T follicular helper cell (primary cell): ENCODE measurements at regions not wholly inside any gene's neighbourhood (a gene's known extent, or its start where the extent isn't known, plus 50 kb on each side); places are given as distances from the start of the nearest gene placed in this dataset.
"Not testable (repeated sequence)": the region's sequence is repeated elsewhere in the genome, so short reads cannot be mapped to it uniquely, and the experiment has no call there.

Experiments used
- DNase-seq: peaks from one replicate; pipeline ENCODE4 v3.0.0-alpha.2; 2020; ENCODE audit warnings: low read depth

DNA sequence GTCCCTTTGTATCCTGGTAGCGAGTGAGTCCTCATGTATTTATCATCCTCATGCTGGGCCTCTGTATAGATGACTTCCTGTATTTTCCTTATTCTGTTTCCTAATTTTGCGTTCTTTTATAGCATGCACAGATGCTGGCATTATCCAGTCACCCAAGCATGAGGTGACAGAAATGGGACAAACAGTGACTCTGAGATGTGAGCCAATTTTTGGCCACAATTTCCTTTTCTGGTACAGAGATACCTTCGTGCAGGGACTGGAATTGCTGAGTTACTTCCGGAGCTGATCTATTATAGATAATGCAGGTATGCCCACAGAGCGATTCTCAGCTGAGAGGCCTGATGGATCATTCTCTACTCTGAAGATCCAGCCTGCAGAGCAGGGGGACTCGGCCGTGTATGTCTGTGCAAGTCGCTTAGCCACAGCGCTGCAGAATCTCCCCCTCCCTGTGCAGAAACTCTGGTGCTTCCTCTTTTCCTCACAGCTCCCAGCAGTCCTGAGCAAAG, 183.1 kb upstream of the PRSS58 start:
- DNase-seq = no peak

DNA sequence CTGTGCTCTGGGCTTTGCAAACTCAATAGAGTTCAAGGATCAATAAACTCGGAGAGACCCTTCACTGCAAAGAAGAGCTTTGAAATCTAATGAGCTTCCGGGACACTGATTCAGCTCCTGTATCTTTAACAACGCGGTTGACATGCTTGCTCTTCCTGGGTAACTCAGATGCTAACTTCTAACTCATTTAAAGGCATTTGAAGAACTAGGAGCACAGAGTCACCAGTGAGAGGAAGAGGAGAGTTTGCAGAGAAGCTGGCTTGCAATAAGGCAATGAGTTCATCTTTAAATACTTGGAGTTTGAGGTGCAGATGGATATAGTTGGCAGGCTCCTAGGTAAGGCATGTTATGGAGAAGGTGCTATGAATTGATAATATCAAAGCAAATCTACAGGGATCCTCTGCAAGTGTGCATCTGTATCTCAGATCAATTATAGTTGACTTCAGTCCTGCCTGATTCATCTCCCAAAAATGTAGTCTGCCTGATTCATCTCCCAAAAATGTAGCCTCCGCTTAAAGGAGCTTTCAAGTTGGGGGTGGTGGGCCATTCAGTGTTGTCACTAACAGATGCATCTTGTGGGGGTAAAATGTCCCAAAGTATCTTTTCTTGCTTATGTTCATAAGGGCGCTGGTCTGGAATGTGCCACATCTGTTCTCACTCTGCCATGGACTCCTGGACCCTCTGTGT, 182.5 kb upstream of the PRSS58 start:
- DNase-seq = no peak

DNA sequence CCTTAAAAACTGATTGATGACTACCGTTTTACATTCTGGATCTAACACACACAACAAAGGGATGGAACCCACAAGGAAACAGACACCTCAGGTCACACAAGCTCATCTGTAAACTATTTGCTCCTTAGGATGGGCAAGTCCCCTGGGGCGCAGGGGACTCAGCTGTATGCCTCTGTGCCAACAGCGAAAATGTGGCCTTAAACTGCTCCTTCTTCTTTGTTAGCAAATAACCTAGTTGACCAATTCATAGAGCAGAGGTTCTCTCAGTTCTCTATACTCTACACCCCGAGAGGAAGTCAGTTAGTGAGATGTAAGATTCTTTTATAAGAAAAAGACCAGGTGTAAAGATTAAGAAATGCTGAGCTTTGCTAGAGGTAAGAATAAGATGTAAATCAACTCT, 181.9 kb upstream of the PRSS58 start:
- DNase-seq = no peak

DNA sequence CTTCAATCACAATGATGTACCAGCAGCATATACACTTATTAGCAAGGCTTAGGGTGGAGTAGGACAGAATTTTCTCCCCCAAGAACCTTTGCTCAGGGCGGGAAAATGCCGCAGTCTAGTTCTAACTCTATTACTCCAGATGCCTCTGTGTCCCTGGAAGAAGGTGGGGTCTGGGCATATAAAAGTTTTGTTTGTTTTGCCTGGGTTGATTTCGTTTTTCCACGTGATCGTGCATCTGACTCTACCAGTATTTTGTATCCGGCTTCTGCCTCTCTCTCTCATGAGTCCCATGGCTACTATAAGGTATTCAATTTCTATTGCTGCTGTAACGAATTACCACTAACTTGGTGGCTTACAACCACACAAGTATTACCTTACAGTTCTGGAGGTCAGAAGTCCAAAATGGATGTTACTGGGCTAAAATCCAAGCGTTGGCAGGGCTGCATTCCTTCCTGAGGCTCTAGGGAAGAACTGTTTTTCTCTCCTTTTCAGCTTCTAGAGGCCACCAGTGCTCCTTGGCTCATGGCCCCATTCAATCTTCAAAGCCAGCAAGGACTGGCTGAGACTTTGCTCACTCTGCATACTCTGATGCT, 181.2 kb upstream of the PRSS58 start:
- DNase-seq = no peak

DNA sequence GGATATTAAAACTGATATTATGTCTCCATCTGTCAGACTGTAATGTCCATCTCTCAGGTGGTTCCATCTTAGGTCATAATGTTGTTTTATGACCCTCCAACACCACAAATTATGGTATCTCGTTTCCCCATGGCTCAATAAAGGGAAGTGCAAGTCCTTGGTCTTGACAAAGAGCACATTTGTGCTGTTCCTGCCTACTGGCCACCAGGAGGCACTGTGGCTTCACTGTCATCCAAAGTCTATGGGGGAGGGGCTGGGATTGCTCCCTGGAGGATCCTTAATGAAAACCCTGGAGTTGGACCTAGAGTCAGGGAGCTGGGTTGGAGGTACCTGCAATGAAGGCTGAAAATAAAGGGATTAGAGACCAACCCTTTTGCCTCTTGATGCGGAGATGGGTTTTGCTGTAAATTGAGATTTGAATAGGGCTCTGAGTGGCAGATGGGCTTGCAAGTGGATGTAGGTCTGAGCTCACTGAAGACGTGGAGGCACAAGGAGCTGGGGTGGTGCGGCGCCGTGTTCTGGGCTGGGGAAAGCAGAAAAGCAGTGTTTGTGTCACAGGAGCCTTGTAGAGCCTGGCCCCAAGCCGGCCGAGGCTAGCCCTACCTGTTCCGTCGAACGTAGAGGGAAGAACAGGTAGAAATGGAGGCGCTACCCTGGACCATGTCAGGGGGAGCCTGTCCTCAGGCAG, 180.5 kb upstream of the PRSS58 start:
- no peak for DNase-seq

DNA sequence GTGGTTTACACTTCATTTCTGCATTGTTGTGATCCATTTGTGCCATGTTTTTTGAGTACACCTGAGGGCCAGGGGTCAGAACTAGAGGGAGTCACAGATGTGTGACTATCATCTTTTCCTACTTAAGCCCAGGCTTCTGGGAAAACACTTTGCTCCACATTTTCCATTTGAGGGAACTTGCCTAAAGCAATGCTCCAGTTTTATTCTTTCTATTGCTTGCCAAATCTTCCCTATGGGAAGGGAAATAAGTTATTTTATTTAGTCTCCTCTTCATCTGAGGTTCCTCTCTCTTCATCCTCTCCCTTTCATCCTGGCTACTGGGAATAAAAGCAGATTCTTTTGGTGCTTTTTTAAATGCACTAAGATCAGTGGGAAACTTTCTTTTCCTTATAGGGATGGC, 179.9 kb upstream of the PRSS58 start:
- DNase-seq = no peak

DNA sequence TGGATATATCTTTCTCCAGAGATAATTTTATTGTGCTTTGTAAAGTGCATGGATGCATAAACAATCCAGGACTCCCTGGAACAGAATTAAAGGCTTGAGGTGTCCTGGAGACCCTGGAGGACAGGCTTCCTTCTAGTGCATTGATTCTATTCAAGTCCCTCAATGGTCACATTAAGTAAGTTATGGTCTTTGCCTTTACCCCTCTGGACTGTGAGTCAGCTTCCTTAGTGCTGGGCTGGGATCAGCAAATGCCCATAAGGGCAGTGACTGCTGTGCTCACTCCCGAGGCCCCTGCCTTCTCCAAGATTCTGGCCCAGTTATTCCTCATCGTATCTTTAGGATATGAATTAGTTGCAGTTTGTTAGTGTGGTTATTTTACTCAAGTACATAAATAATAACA, 178.7 kb upstream of the PRSS58 start:
- no peak for DNase-seq

DNA sequence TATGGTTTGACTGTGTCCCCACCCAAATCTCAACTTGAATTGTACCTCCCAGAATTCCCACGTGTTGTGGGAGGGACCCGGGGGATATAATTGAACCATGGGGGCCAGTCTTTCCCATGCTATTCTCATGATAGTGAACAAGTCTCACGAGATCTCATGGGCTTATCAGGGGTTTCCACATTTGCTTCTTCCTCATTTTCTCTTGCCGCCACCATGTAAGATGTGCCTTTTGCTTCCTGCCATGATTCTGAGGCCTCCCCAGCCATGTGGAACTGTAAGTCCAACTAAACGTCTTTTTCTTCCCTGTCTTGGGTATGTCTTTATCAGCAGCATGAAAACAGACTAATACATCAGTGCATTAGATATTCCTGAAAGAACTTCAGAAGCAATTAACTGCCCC, 177.7 kb upstream of the PRSS58 start:
- not testable (repeated sequence) for DNase-seq

DNA sequence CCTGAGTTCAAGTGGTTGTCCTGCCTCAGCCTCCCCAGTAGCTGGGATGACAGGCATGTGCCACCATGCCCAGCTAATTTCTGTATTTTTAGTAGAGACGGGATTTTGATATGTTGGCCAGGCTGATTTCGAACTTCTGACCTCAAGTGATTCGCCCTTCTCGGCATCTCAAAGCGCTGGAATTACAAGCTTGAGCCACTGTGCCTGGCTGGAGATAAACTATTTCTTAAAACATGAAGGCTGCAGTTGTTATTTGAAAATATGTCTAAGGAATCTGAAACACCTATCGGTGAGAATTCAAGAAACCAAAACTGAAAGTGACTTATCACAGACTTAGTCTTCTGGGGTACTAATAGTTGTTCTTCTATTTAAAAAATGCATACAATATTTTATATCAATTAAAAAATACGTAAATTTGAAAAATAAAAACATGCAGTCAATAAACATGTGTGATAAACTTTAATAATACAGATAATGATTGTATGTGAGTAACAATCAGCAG, 176.9 kb upstream of the PRSS58 start:
- DNase-seq = no peak

DNA sequence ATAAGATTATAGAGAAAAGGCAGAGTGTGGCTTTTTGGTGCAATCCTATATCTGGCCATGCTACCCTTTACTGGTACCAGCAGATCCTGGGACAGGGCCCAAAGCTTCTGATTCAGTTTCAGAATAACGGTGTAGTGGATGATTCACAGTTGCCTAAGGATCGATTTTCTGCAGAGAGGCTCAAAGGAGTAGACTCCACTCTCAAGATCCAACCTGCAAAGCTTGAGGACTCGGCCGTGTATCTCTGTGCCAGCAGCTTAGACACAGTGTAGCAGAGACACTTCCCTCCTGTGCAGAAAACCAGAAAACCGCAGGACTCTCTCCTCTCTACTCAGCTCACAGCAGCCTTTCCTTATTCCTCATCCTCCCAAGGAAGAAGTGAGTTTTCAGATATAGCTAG, 176.3 kb upstream of the PRSS58 start:
- DNase-seq = not testable (repeated sequence)

DNA sequence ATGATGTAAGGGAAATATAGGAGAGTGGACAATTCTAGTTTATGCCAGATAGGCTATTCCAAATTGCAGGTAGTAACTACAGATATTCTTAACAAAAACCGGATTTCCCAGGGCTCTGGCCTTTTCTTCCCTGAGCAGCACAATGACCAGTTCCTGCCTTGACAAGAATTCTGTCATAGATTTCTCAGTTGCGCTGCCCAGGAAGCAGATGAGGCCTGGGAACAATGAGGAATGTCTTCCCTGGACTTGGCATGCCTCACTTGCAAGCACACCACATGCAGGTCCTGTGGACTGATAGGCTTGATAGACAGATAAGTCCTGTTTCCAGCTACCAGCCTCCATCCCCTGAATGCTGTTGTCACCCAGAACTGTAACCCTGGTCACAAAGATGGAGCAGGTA, 174.5 kb upstream of the PRSS58 start:
- no peak for DNase-seq

DNA sequence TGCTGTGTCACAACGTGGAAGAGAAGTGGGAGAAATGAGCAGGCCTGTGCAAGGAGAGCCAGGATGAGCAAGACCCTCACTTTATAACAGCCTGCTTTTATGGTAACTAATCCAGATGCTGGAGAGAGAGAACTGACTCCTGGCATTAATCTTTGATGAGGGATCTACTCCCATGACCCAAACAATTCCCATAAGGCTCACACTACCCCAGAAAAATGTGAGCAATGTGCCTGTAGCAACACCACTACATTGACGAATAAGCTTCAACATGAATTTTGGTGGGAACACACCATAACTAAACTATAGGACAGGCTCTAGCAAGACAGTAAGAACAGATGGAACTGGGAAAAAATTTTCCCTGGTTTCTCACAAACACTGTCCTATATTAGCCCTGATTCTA, 173.6 kb upstream of the PRSS58 start:
- no peak for DNase-seq

DNA sequence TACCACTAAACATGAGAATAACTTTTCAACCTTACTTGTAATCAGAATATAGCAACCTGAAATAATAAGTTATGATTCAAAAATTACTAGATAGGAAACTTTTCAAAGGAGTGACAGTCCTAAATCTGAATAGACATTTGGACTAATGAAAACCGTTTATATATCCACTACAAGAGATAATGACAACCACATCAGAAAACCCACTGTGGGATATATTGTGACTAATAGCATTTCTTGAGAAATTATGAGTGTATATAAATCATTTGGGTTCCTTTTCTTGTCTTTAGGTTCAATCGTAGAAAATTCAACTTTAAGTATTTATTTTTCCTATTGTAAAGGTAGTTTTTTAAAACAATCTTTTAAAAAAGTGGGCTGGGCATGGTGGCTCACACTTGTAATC, 170.2 kb upstream of the PRSS58 start:
- DNase-seq = no peak

DNA sequence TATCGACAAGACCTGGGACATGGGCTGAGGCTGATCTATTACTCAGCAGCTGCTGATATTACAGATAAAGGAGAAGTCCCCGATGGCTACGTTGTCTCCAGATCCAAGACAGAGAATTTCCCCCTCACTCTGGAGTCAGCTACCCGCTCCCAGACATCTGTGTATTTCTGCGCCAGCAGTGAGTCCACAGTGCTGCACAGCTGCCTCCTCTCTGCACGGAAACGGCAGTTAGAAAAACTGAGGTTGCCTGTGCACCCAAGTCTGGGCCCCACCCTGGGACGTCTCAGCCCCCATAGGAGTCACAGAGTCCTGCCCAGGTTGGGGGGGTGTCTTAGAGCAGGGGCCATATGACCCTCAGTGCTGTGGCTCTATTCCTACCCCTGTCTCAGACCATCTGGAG, 167.4 kb upstream of the PRSS58 start:
- no peak for DNase-seq

DNA sequence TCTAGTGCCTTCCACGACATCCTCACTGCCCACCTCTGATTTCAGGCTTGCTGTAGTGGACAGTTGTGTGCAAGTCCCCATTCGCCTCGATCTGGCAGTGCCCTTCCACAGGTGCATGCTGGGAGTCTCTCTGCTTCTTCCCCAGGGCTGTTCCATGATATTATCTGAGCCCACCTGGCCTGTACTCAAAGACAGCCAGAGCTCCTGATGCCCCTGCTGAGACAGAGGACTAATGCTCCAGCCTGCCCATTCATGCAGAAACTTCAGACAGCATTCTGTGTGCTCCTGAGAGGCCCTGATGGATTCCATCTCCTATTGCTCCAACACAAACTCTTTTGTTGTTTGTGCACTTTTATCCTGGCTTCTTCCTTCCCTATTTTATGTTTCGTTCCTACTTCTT, 164.8 kb upstream of the PRSS58 start:
- no peak for DNase-seq

DNA sequence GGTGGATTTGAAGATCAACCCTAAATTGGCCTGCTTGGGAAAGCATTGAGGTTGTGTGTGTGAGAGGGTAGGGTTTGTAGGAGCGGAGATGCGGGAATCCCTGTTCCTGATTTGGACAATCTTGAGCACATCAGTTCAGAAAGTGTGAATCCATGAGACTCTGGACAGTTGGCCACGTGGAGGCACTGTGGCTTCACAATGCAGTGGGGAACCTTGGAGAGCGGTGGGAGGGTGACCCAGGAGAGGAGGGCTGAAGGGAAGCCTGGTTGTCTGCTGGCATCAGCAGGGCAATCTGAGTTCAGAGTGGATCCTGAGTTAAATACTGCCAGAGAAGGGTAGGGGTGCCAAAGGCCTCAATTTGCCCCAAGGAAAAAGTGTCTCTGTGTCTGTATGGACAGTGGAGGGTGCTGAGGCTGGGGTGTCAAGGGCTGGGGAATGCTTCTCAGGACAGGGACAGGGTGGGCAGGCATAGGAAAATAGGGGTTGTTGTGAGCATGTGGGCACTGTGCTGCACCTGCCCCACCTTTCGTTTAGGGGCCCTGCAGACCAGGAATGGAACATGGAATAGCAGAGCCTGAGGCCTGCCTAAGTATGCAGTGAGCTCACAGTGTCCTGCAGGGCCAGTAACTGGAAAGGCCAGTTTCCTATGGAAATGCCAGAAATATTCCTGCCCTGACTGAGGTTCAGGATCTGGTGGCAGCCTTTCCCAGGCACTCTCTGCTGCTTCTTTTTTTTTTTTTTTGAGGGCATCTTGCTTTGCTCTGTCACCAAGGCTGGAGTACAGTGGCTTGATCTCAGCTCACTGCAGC, 162.9 kb upstream of the PRSS58 start:
- no peak for DNase-seq

DNA sequence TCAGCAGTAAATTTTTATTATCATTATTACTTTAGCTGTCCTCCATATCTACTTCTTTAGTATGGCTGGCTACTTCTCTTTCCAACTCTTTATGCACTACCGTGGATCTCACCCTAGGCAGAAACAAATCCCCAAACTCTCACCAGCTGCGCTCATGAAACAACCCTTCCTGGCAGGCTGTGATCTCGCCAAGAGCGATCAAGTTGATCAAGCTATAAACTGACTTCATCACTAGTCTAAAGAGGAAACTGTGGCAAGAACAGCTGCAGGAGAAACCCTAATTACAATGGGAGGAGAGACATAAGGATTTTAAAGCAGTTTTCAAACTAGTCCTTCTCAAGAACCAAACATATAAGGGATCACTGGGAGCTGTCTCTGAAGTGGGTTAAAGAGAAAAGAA, 160.5 kb upstream of the PRSS58 start:
- no peak for DNase-seq

DNA sequence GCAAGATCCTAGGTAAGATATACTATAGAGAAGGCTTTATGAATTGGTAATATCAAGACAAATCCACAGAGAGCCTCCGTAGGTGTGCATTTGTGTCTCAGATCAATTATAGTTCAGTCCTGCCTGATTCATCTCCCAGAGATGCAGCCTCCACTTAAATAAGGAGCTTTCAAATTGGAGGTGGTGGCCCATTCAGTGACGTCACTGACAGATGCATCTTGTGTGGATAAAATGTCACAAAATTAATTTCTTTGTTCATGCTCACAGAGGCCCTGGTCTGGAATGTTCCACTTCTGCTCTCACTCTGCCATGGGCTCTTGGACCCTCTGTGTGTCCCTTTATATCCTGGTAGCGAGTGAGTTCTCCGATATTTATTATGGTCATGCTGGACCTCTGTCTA, 157.1 kb upstream of the PRSS58 start:
- no peak for DNase-seq

DNA sequence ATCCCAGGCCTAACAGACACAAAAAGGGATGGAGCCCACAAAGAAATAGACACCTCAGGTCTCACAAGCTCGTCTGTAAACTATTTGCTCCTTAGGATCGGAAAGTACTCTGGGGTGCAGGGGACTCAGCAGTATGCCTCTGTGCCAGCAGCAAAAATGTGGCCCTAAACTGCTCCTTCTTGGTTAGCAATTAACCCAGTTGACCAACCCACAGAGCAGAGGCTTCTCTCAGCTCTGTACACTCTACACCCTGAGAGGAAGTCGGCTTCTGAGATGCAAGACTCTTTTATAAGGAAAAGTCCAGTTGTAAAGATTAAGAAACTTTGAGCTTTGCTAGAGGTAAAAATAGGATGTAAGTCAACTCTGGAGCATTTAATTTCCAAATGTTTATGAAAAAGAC, 156.3 kb upstream of the PRSS58 start:
- DNase-seq = no peak

DNA sequence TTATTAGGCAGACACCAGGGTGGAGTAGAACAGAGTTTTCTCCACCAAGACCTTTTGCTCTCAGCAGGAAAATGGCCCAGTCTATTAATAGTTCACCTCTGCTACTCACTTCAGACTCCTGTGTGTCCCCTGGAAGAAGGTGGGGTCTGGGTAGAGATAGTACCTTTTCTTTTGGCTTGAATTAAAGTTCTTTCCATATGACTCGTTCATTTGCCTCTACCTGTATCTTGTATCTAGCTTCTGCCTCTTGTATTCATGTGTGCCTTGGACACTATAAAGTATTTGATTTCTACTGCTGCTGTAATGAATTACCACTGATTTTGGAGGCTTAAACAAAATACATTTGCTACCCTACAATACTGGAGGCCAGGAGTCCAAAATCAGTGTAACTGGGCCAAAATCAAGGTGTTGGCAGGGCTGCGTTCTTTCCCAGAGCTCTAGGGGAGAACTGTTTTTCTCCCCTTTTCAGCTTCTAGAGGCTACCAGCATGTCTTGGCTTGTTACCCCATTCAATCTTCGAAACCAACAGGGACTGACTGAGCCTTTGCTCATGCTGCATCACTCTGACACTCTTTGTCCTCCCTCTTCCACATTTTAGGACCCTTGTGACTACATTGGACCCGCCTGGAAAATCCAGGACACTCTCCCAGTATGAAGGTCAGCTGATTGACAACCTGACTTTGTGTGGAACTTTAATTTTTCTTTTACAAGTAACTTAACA, 155.6 kb upstream of the PRSS58 start:
- no peak for DNase-seq

DNA sequence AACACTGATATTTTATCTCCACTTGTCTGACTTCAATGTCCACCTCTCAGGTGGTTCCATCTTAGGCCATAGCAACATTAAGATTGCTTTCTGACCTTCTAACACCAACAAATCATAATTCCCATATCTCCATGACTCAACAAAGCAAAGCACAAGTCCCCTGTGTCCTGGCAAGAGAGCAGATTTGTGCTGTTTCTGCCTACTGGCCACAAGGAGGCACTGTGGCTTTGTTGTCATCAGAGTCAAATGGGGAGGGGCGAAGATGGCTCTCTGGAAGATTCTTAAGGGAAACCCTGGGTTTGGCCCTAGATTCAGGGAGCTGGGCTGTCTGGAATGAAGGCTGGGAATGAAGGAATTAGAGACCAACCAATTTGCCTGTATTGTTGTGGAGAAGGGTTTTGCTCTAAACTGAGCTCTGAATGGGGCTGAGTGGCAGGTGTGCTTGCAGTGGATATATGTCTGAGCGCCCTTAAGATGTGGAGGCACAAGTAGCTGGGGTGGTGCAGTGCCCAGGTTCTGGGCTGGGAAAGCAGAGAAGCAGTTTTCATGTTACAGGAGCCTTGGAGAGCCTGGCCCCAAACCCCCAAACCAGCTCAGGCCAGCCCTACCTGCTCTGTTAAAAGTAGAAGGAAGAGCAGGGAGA, 154.8 kb upstream of the PRSS58 start:
- DNase-seq = peak; percentile 9
